Activated naive CD4-positive, alpha-beta T cell treated with anti-CD3 and anti-CD28 coated beads, Interleukin-2, amount 50 U/mL, for 72 hours (primary cell): ENCODE measurements at regions not wholly inside any gene's neighbourhood (a gene's known extent, or its start where the extent isn't known, plus 50 kb on each side); places are given as distances from the start of the nearest gene placed in this dataset.

ENCODE experiments used
- ATAC-seq, 2 donors: fragments of 150-1000 bp; cut with Tn5 transposase; 2 replicates each; pipeline ENCODE4 v1.10.0; 2021; ENCODE audit warnings: mild to moderate bottlenecking in 2 of 2, moderate library complexity in 2 of 2
- DNase-seq, 2 donors: peaks; one replicate each; pipeline ENCODE4 v3.0.0; 2021 to 2022; ENCODE audit warnings: low spot score in 2 of 2
- H3K27ac Mint-ChIP-seq, 2 donors: one replicate each; pipeline ENCODE4 v1.8.0; 2022; ENCODE audit warnings: mild to moderate bottlenecking in 2 of 2, mixed read lengths in 2 of 2
- H3K36me3 Mint-ChIP-seq, 2 donors: one replicate each; pipeline ENCODE4 v1.8.0; 2022; ENCODE audit warnings: mixed read lengths in 2 of 2
- H3K9me3 Mint-ChIP-seq, 2 donors: one replicate each; pipeline ENCODE4 v1.8.0; 2022; ENCODE audit warnings: mixed read lengths in 2 of 2

GRCh38 chr15:69809421-69809820 lies 288.3 kb downstream of the TLE3 start:
- no peak for DNase-seq
- Mint-ChIP-seq H3K27ac (no peak overlapping the region), H3K9me3 (peaks cover 0 to 6% of the 10 kb centered on the region in 2 donors), H3K36me3 (no peaks in the 10 kb centered on the region)
- ATAC-seq = peak; percentile 43 to 51

GRCh38 chr15:69810431-69811354 lies 287.0 kb downstream of the TLE3 start:
- DNase-seq = no peak
- Mint-ChIP-seq H3K27ac (peak overlapping the region in 1 of 2 donors; percentile 74), H3K9me3 (peaks cover 0 to 6% of the 10 kb centered on the region in 2 donors), H3K36me3 (no peaks in the 10 kb centered on the region)
- no peak for ATAC-seq

GRCh38 chr15:69812861-69813261 lies 284.9 kb downstream of the TLE3 start:
- Mint-ChIP-seq H3K27ac (no peak overlapping the region), H3K36me3 (no peaks in the 10 kb centered on the region), H3K9me3 (no peaks in the 10 kb centered on the region)
- no peak for DNase-seq
- no peak for ATAC-seq

GRCh38 chr15:69813881-69814280 lies 283.8 kb downstream of the TLE3 start:
- no peaks in the 10 kb centered on the region for H3K36me3 Mint-ChIP-seq
- no peak overlapping the region for H3K27ac Mint-ChIP-seq
- DNase-seq = no peak
- H3K9me3 Mint-ChIP-seq = no peaks in the 10 kb centered on the region
- no peak for ATAC-seq

GRCh38 chr15:69814932-69815331 lies 282.8 kb downstream of the TLE3 start:
- DNase-seq (no peak), ATAC-seq (no peak)
- no peak overlapping the region for H3K27ac Mint-ChIP-seq
- H3K36me3 Mint-ChIP-seq = no peaks in the 10 kb centered on the region
- H3K9me3 Mint-ChIP-seq = no peaks in the 10 kb centered on the region

GRCh38 chr15:69815793-69816192 lies 281.9 kb downstream of the TLE3 start:
- Mint-ChIP-seq H3K9me3 (no peaks in the 10 kb centered on the region), H3K27ac (peak overlapping the region in 1 of 2 donors; percentile 44), H3K36me3 (no peaks in the 10 kb centered on the region)
- no peak for ATAC-seq
- DNase-seq = no peak

- no peak for ATAC-seq
- H3K27ac Mint-ChIP-seq = no peak overlapping the region
- DNase-seq = no peak
- H3K9me3 Mint-ChIP-seq = no peaks in the 10 kb centered on the region
- H3K36me3 Mint-ChIP-seq = no peaks in the 10 kb centered on the region
Measured at GRCh38 chr15:69816522-69816921, 281.2 kb downstream of the TLE3 start.

- no peak for ATAC-seq
- Mint-ChIP-seq H3K9me3 (no peaks in the 10 kb centered on the region), H3K36me3 (no peaks in the 10 kb centered on the region), H3K27ac (no peak overlapping the region)
- DNase-seq = no peak
Measured at GRCh38 chr15:69818529-69818928, 279.2 kb downstream of the TLE3 start.

- H3K27ac Mint-ChIP-seq = no peak overlapping the region
- no peaks in the 10 kb centered on the region for H3K36me3 Mint-ChIP-seq
- DNase-seq (no peak), ATAC-seq (no peak)
- H3K9me3 Mint-ChIP-seq = no peaks in the 10 kb centered on the region
Measured at GRCh38 chr15:69819371-69819770, 278.3 kb downstream of the TLE3 start.

- DNase-seq = no peak
- ATAC-seq = no peak
- Mint-ChIP-seq H3K27ac (no peak overlapping the region), H3K36me3 (no peaks in the 10 kb centered on the region), H3K9me3 (no peaks in the 10 kb centered on the region)
Measured at GRCh38 chr15:69820819-69821218, 276.9 kb downstream of the TLE3 start.

GRCh38 chr15:69823223-69823907 lies 274.4 kb downstream of the TLE3 start:
- Mint-ChIP-seq H3K9me3 (no peaks in the 10 kb centered on the region), H3K27ac (no peak overlapping the region), H3K36me3 (no peaks in the 10 kb centered on the region)
- DNase-seq (no peak), ATAC-seq (no peak)

GRCh38 chr15:69824075-69824876 lies 273.4 kb downstream of the TLE3 start:
- Mint-ChIP-seq H3K27ac (no peak overlapping the region), H3K9me3 (no peaks in the 10 kb centered on the region), H3K36me3 (no peaks in the 10 kb centered on the region)
- DNase-seq (no peak), ATAC-seq (no peak)

- H3K36me3 Mint-ChIP-seq = no peaks in the 10 kb centered on the region
- DNase-seq = no peak
- no peak overlapping the region for H3K27ac Mint-ChIP-seq
- no peaks in the 10 kb centered on the region for H3K9me3 Mint-ChIP-seq
- no peak for ATAC-seq
Measured at GRCh38 chr15:69824877-69825406, 272.8 kb downstream of the TLE3 start.

- peak overlapping the region in 1 of 2 donors; percentile 68 for H3K27ac Mint-ChIP-seq
- ATAC-seq (no peak), DNase-seq (no peak)
- H3K9me3 Mint-ChIP-seq = no peaks in the 10 kb centered on the region
- no peaks in the 10 kb centered on the region for H3K36me3 Mint-ChIP-seq
Measured at GRCh38 chr15:69825941-69826818, 271.5 kb downstream of the TLE3 start.

GRCh38 chr15:69826819-69827175 lies 270.9 kb downstream of the TLE3 start:
- DNase-seq (no peak), ATAC-seq (no peak)
- Mint-ChIP-seq H3K36me3 (no peaks in the 10 kb centered on the region), H3K27ac (no peak overlapping the region), H3K9me3 (no peaks in the 10 kb centered on the region)

GRCh38 chr15:69827751-69828150 lies 270.0 kb downstream of the TLE3 start:
- Mint-ChIP-seq H3K36me3 (no peaks in the 10 kb centered on the region), H3K9me3 (no peaks in the 10 kb centered on the region)
- ATAC-seq = no peak

More at GRCh38 chr15:69827751-69828150, 270.0 kb downstream of the TLE3 start:
- DNase-seq = no peak
- no peak overlapping the region for H3K27ac Mint-ChIP-seq
